Bronchial epithelial cell (primary cell): ENCODE measurements at regions not wholly inside any gene's neighbourhood (a gene's known extent, or its start where the extent isn't known, plus 50 kb on each side); places are given as distances from the start of the nearest gene placed in this dataset.

Experiments used
- DNase-seq: peaks from one replicate; pipeline ENCODE4 v3.0.0-alpha.2; 2010; ENCODE audit warnings: low read depth
- FAIRE-seq: peaks from 2 replicates; lab custom pipeline; 2011; peaks lifted over from hg19 to GRCh38; lab: Jason Lieb, UNC
- H3K27me3 ChIP-seq: 2 replicates; pipeline ENCODE4 v1.5.1; 2011; ENCODE audit warnings: low read length; ENCODE audit not compliant: control insufficient read depth, insufficient read depth
- H3K36me3 ChIP-seq: 2 replicates; pipeline ENCODE4 v1.5.1; 2011; ENCODE audit warnings: low read length; ENCODE audit not compliant: control insufficient read depth, insufficient read depth
- H3K4me3 ChIP-seq: 2 replicates; pipeline ENCODE4 v1.5.1; 2011; ENCODE audit warnings: mild to moderate bottlenecking, low read depth, low read length, control low read depth
- TF ChIP-seq, protein P1 (sequence below): IDR thresholded peaks from 2 replicates; pipeline ENCODE4 v1.5.1; 2011; ENCODE audit warnings: mild to moderate bottlenecking, moderate library complexity, low read length, control low read depth, inconsistent platforms; ENCODE audit not compliant: insufficient read depth, severe bottlenecking

DNA sequence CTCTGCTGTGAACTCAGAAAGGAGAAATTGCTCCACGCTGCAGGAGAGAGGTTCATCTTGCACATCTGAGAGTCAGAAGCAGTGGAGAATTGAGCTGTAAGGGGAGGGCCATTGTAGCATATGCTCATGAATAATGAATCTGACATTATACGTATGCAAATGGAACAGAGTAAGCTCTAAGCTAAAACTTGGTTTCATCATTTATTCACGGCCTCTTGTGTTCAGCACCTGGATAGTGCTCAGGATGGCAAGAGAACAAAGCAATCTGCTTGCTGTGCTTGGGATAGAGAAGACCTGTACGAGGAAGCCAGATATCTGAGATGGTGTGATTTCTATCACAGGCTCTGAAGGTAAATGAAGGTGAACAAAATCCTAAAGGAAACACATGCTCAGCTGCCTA lies 87.9 kb upstream of the GCFC2 start:
- TF ChIP-seq, protein P1, sequence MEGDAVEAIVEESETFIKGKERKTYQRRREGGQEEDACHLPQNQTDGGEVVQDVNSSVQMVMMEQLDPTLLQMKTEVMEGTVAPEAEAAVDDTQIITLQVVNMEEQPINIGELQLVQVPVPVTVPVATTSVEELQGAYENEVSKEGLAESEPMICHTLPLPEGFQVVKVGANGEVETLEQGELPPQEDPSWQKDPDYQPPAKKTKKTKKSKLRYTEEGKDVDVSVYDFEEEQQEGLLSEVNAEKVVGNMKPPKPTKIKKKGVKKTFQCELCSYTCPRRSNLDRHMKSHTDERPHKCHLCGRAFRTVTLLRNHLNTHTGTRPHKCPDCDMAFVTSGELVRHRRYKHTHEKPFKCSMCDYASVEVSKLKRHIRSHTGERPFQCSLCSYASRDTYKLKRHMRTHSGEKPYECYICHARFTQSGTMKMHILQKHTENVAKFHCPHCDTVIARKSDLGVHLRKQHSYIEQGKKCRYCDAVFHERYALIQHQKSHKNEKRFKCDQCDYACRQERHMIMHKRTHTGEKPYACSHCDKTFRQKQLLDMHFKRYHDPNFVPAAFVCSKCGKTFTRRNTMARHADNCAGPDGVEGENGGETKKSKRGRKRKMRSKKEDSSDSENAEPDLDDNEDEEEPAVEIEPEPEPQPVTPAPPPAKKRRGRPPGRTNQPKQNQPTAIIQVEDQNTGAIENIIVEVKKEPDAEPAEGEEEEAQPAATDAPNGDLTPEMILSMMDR: no peak
- DNase-seq (no peak), FAIRE-seq (peak; percentile 23)
- no peak overlapping the region for H3K4me3 ChIP-seq
- H3K36me3 ChIP-seq: no peaks in the 10 kb centered on the region
- no peaks in the 10 kb centered on the region for H3K27me3 ChIP-seq

DNA sequence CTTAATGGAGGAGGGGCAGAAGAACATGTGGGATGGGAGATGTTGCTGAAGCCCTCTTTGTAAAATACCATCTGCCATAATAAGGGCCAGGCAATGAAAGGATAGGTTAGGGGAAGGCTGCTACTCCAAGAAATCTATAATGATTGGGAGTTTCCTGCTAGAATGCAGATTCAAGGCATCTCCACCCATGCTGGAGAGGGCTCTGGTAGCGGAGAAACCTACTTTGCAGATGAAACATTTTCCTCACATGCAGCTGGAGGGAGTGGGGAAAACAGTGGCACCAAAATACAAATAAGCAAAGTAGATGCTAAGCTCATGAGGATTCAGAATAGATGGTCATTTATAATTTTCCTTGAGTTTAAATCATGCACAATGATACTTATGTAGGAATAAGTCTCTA lies 82.3 kb upstream of the GCFC2 start:
- TF ChIP-seq, protein P1: no peak
- Histone ChIP-seq H3K27me3 (no peaks in the 10 kb centered on the region), H3K4me3 (no peak overlapping the region), H3K36me3 (no peaks in the 10 kb centered on the region)
- DNase-seq: no peak
- no peak for FAIRE-seq

DNA sequence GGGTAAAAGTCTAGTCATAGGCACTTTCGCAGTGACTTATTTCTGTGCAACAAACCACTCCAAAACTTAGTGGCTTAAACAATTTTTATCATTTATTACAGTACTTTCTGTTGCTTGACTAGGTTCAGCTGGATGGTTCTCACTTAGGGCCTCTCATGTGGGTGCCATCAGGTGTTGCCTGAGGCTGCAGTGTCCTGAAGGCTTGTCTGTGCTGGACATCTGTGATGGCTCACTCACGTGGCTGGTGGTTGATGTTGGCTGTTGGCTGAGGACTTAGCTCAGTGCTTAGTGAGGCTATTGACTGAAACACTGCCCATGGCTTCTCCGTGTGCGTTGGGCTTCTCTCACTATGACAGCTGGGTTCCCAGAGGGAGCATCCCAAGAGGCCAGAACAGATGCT lies 81.4 kb upstream of the GCFC2 start:
- H3K36me3 ChIP-seq: no peaks in the 10 kb centered on the region
- FAIRE-seq (no peak), DNase-seq (no peak)
- no peak overlapping the region for H3K4me3 ChIP-seq
- no peaks in the 10 kb centered on the region for H3K27me3 ChIP-seq
- TF ChIP-seq, protein P1: no peak

DNA sequence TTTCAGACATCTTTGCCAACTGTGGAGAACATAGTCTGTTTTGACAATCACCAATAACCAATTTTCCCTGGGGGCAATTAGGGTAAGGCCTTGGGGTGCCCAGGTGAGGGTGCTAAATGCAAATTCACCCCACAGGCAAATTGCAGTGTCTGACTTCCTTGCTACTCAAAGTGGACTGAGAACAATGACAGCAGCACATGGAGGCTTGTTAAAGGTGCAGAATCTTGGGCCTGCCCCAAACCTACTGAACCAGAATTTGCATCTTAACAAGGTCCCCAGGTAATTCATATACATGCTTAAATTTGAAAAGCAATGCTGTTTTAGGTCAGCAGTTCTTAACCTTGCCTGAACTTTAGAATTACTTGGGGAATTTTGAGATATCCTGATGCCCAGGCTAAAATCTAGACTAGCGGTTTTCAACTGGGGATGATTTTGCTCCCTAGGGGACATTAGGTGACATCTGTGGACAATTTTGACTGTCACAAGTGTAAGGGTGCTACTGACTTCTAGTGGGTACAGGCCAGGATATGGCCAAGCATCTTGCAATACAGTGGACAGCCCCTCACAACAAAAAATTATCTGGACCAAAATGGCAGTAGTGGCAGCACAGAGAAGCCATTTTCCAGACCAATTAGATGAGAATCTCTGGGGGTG lies 80.2 kb upstream of the GCFC2 start:
- Histone ChIP-seq H3K36me3 (no peaks in the 10 kb centered on the region), H3K27me3 (no peaks in the 10 kb centered on the region), H3K4me3 (no peak overlapping the region)
- FAIRE-seq (no peak), DNase-seq (no peak)
- TF ChIP-seq, protein P1: no peak

DNA sequence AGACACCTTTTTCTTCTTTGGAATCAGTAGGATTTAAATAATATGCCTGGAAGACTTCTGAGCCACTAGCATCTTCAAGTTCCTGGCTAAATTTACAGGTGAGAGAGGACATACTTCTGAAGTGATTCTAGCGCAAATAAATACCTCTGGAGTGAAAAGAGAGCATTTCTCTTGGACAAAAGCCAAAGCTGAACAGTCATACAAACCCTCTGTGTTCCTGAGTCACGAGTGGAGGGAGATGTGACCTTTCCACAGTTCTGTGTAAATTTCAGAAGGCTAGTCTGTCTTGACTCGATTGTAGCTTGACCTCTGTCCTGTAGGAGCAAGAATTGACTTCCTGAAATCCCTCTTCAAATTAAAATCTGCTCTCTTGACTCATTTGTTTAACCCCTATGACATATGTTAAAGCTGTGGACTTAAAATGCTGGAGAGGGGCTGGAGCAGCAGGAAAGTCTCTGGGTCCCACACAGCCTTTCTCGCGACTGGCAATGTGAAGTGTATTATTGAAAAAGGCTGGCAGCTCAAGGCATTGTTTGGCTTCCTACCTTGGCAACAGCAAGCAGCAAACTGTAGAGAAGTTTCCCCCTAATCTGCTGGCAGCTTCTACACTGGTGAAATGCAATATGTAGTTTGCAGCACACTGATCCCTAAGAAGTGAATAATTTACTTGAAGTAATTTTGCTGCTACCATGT lies 79.6 kb upstream of the GCFC2 start:
- DNase-seq (peak; percentile 37), FAIRE-seq (no peak)
- TF ChIP-seq, protein P1: no peak
- no peak overlapping the region for H3K4me3 ChIP-seq
- no peaks in the 10 kb centered on the region for H3K27me3 ChIP-seq
- no peaks in the 10 kb centered on the region for H3K36me3 ChIP-seq

DNA sequence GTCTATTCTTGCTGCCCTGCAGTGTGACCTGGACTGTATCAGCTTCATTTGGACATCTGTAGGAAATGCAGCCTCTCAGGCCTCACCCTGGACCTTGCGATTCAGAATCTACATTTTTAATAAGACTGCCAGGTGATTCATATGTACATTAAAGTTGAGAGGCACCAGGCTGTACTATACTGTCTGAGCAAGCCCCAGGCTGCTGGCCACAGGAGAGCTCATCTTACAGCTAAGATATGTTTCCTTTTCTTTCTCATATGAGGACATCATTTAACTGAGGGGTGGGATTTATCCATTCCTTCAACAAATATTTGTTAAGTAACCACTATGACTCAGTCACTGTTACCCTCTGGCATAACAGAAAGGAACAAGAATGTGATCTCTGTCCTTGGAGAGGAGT lies 78.2 kb upstream of the GCFC2 start:
- FAIRE-seq (no peak), DNase-seq (peak; percentile 66)
- H3K4me3 ChIP-seq: no peak overlapping the region
- H3K27me3 ChIP-seq: no peaks in the 10 kb centered on the region
- no peaks in the 10 kb centered on the region for H3K36me3 ChIP-seq
- TF ChIP-seq, protein P1: no peak
